HG02870 (cell line): ENCODE measurements at regions not wholly inside any gene's neighbourhood (a gene's known extent, or its start where the extent isn't known, plus 50 kb on each side); places are given as distances from the start of the nearest gene placed in this dataset.
"Not testable (repeated sequence)": the region's sequence is repeated elsewhere in the genome, so short reads cannot be mapped to it uniquely, and the experiment has no call there.

Experiments used
- ATAC-seq: cut with Tn5 transposase; IDR thresholded peaks from one replicate; pipeline ENCODE4 v1.9.1; 2021; ENCODE audit warnings: mild to moderate bottlenecking, moderate library complexity; ENCODE audit not compliant: unreplicated experiment

GRCh38 chr1:199184180-199184579 lies 545.3 kb downstream of the PTPRC start:
- no peak for ATAC-seq

- no peak for ATAC-seq
Observed at GRCh38 chr1:199194862-199195261, 556.0 kb downstream of the PTPRC start.

- ATAC-seq, result no peak
Observed at GRCh38 chr1:199197695-199198094, 558.9 kb downstream of the PTPRC start.

- no peak for ATAC-seq
Observed at GRCh38 chr1:199202331-199202730, 563.5 kb downstream of the PTPRC start.

- no peak for ATAC-seq
Observed at GRCh38 chr1:199204231-199204630, 565.4 kb downstream of the PTPRC start.

- ATAC-seq, result no peak
Observed at GRCh38 chr1:199205740-199206441, 567.1 kb downstream of the PTPRC start.

- no peak for ATAC-seq
Observed at GRCh38 chr1:199208847-199209246, 570.0 kb downstream of the PTPRC start.

GRCh38 chr1:199218065-199218464 lies 579.2 kb downstream of the PTPRC start:
- ATAC-seq, result no peak

- ATAC-seq, result no peak
Observed at GRCh38 chr1:199218533-199218932, 579.7 kb downstream of the PTPRC start.

GRCh38 chr1:199220031-199220430 lies 581.2 kb downstream of the PTPRC start:
- ATAC-seq, result no peak

GRCh38 chr1:199221371-199222150 lies 582.7 kb downstream of the PTPRC start:
- no peak for ATAC-seq

GRCh38 chr1:199223936-199224335 lies 585.1 kb downstream of the PTPRC start:
- no peak for ATAC-seq

GRCh38 chr1:199226163-199226562 lies 587.3 kb downstream of the PTPRC start:
- peak; percentile 73 for ATAC-seq

GRCh38 chr1:199242147-199242546 lies 603.3 kb downstream of the PTPRC start:
- no peak for ATAC-seq

- ATAC-seq, result no peak
Observed at GRCh38 chr1:199242601-199243000, 603.8 kb downstream of the PTPRC start.

GRCh38 chr1:199243423-199244061 lies 604.7 kb downstream of the PTPRC start:
- peak; percentile 96 for ATAC-seq

GRCh38 chr1:199245946-199246345 lies 607.1 kb downstream of the PTPRC start:
- ATAC-seq, result no peak

GRCh38 chr1:199246716-199247115 lies 607.9 kb downstream of the PTPRC start:
- no peak for ATAC-seq

GRCh38 chr1:199247891-199248290 lies 609.1 kb downstream of the PTPRC start:
- no peak for ATAC-seq

- ATAC-seq, result not testable (repeated sequence)
Observed at GRCh38 chr1:199254040-199254439, 615.2 kb downstream of the PTPRC start.

- no peak for ATAC-seq
Observed at GRCh38 chr1:199261328-199261727, 622.5 kb downstream of the PTPRC start.

- no peak for ATAC-seq
Observed at GRCh38 chr1:199264283-199264682, 625.4 kb downstream of the PTPRC start.
